Ureter (tissue), 1 donor: ENCODE measurements at regions not wholly inside any gene's neighbourhood (a gene's known extent, or its start where the extent isn't known, plus 50 kb on each side); places are given as distances from the start of the nearest gene placed in this dataset.
"Not testable (repeated sequence)": the region's sequence is repeated elsewhere in the genome, so short reads cannot be mapped to it uniquely, and the experiment has no call there.

Experiments used
- DNase-seq: peaks from one replicate; pipeline ENCODE4 v3.0.0-alpha.2; 2020; ENCODE audit warnings: low spot score
- donor health status: DM: yes; HTN: yes; CAD: no.

- no peak for DNase-seq
These were observed 68.7 kb downstream of the VSIG4 start for GRCh38 chrX:65971151-65971550.

- not testable (repeated sequence) for DNase-seq
These were observed 72.7 kb downstream of the VSIG4 start for GRCh38 chrX:65967159-65967558.

GRCh38 chrX:65961714-65962113 is 78.2 kb downstream of the VSIG4 start:
- DNase-seq, result no peak

- no peak for DNase-seq
These were observed 91.8 kb downstream of the VSIG4 start for GRCh38 chrX:65948103-65948502.

GRCh38 chrX:65941775-65942174 is 98.1 kb downstream of the VSIG4 start:
- DNase-seq, result no peak

- DNase-seq, result no peak
These were observed 106.7 kb downstream of the VSIG4 start for GRCh38 chrX:65933085-65933589.

GRCh38 chrX:65932173-65933084 is 107.5 kb downstream of the VSIG4 start:
- no peak for DNase-seq

GRCh38 chrX:65928522-65928921 is 111.4 kb downstream of the VSIG4 start:
- DNase-seq, result no peak

- DNase-seq, result not testable (repeated sequence)
These were observed 112.5 kb downstream of the VSIG4 start for GRCh38 chrX:65927386-65927785.

- no peak for DNase-seq
These were observed 113.5 kb downstream of the VSIG4 start for GRCh38 chrX:65926095-65927019.

GRCh38 chrX:65925592-65925991 is 114.3 kb downstream of the VSIG4 start:
- DNase-seq, result no peak

- DNase-seq, result no peak
These were observed 114.9 kb downstream of the VSIG4 start for GRCh38 chrX:65925005-65925404.

GRCh38 chrX:65921363-65921762 is 118.5 kb downstream of the VSIG4 start:
- DNase-seq, result no peak

- no peak for DNase-seq
These were observed 119.3 kb downstream of the VSIG4 start for GRCh38 chrX:65920620-65921019.

- no peak for DNase-seq
These were observed 129.0 kb downstream of the VSIG4 start for GRCh38 chrX:65910899-65911298.

- DNase-seq, result no peak
These were observed 136.1 kb downstream of the VSIG4 start for GRCh38 chrX:65903750-65904149.

GRCh38 chrX:65902011-65902410 is 137.9 kb downstream of the VSIG4 start:
- DNase-seq, result no peak

- DNase-seq, result no peak
These were observed 138.7 kb downstream of the VSIG4 start for GRCh38 chrX:65900850-65901844.

GRCh38 chrX:65894133-65894532 is 145.7 kb downstream of the VSIG4 start:
- peak; percentile 45 for DNase-seq

- not testable (repeated sequence) for DNase-seq
These were observed 148.1 kb downstream of the VSIG4 start for GRCh38 chrX:65891817-65892216.

GRCh38 chrX:65888150-65888549 is 151.7 kb downstream of the VSIG4 start:
- DNase-seq, result not testable (repeated sequence)
